WTC11 (cell line): ENCODE measurements at regions not wholly inside any gene's neighbourhood (a gene's known extent, or its start where the extent isn't known, plus 50 kb on each side); places are given as distances from the start of the nearest gene placed in this dataset.

Source experiments
- ATAC-seq: fragments of 200-7000 bp; cut with Tn5 transposase; 2 replicates; pipeline ENCODE4 v1.10.0; 2021; ENCODE audit warnings: mild to moderate bottlenecking, moderate library complexity
- CTCF ChIA-PET: fragments of 300-600 bp; sonication (Branson Sonifier 250); formaldehyde crosslinking; loops from one replicate; lab custom pipeline; 2021; ENCODE audit warnings: antibody characterized with exemption; lab: Charles Lee
- POLR2A ChIA-PET: fragments of 350-600 bp; sonication (Branson Sonifier 250); formaldehyde crosslinking; loops from one replicate; lab custom pipeline; 2021; ENCODE audit warnings: antibody characterized with exemption; lab: Charles Lee
- DNase-seq: peaks from one replicate; pipeline ENCODE4 v3.0.0; 2021; ENCODE audit warnings: low spot score
- H3K27ac Mint-ChIP-seq: 2 replicates; pipeline ENCODE4 v1.8.0; 2021; ENCODE audit warnings: mixed read lengths
- H3K27me3 Mint-ChIP-seq: 2 replicates; pipeline ENCODE4 v1.8.0; 2021; ENCODE audit warnings: low read depth, mild to moderate bottlenecking, moderate library complexity, mixed read lengths
- H3K36me3 Mint-ChIP-seq: 2 replicates; pipeline ENCODE4 v1.8.0; 2021; ENCODE audit warnings: mixed read lengths
- H3K4me1 Mint-ChIP-seq: 2 replicates; pipeline ENCODE4 v1.8.0; 2022; ENCODE audit warnings: mixed read lengths
- H3K4me3 Mint-ChIP-seq: 2 replicates; pipeline ENCODE4 v1.8.0; 2021; ENCODE audit warnings: mild to moderate bottlenecking, moderate library complexity, mixed read lengths
- H3K9me3 Mint-ChIP-seq: 2 replicates; pipeline ENCODE4 v1.8.0; 2021; ENCODE audit warnings: mixed read lengths
- CBFB ChIP-seq: sonication (generic); formaldehyde crosslinking; IDR thresholded peaks from 2 replicates; pipeline ENCODE4 v1.8.1; 2022; ENCODE audit warnings: mild to moderate bottlenecking, low read depth, missing genetic modification reagents
- CREM ChIP-seq: sonication (generic); formaldehyde crosslinking; IDR thresholded peaks from 2 replicates; pipeline ENCODE4 v1.8.1; 2022; ENCODE audit warnings: mild to moderate bottlenecking, missing genetic modification reagents, moderate library complexity
- EMX1 ChIP-seq: fragments of 250-450 bp; sonication (Bioruptor Pico); IDR thresholded peaks from 2 replicates; pipeline ENCODE4 v1.8.0; 2021; ENCODE audit warnings: mild to moderate bottlenecking
- ETV6 ChIP-seq: sonication (generic); formaldehyde crosslinking; IDR thresholded peaks from 2 replicates; pipeline ENCODE4 v1.8.1; 2022; ENCODE audit warnings: mild to moderate bottlenecking, missing genetic modification reagents
- FOXJ3 ChIP-seq: sonication (generic); formaldehyde crosslinking; IDR thresholded peaks from 2 replicates; pipeline ENCODE4 v1.9.0; 2021; ENCODE audit warnings: missing genetic modification reagents, mild to moderate bottlenecking, borderline replicate concordance
- FOXK1 ChIP-seq: sonication (generic); formaldehyde crosslinking; IDR thresholded peaks from 2 replicates; pipeline ENCODE4 v1.8.0; 2022; ENCODE audit warnings: mild to moderate bottlenecking, moderate library complexity, missing genetic modification reagents
- IRF2 ChIP-seq: sonication (generic); formaldehyde crosslinking; IDR thresholded peaks from 2 replicates; pipeline ENCODE4 v1.8.0; 2022; ENCODE audit warnings: low read depth, missing genetic modification reagents, borderline replicate concordance
- KAT7 ChIP-seq: sonication (generic); formaldehyde crosslinking; IDR thresholded peaks from 2 replicates; pipeline ENCODE4 v1.8.1; 2023; ENCODE audit warnings: missing genetic modification reagents, mild to moderate bottlenecking, borderline replicate concordance
- NR3C1 ChIP-seq: sonication (generic); formaldehyde crosslinking; conservative IDR thresholded peaks from 2 replicates; pipeline ENCODE4 v1.8.1; 2023; ENCODE audit warnings: low read depth, mild to moderate bottlenecking, missing genetic modification reagents
- SMAD3 ChIP-seq: sonication (generic); formaldehyde crosslinking; IDR thresholded peaks from 2 replicates; pipeline ENCODE4 v1.8.0; 2022; ENCODE audit warnings: missing genetic modification reagents, mild to moderate bottlenecking, borderline replicate concordance
- SMAD4 ChIP-seq: sonication (generic); formaldehyde crosslinking; IDR thresholded peaks from 2 replicates; pipeline ENCODE4 v1.8.0; 2022; ENCODE audit warnings: mild to moderate bottlenecking, missing genetic modification reagents
- SP1 ChIP-seq: sonication (generic); formaldehyde crosslinking; conservative IDR thresholded peaks from 2 replicates; pipeline ENCODE4 v1.8.1; 2022; ENCODE audit warnings: missing genetic modification reagents
- TP53 ChIP-seq: sonication (generic); formaldehyde crosslinking; IDR thresholded peaks from 2 replicates; pipeline ENCODE4 v1.8.1; 2023; ENCODE audit warnings: mild to moderate bottlenecking, missing genetic modification reagents
- ZNF263 ChIP-seq: sonication (generic); formaldehyde crosslinking; IDR thresholded peaks from 2 replicates; pipeline ENCODE4 v1.8.1; 2022; ENCODE audit warnings: low read depth, mild to moderate bottlenecking, moderate library complexity, missing genetic modification reagents
- TF ChIP-seq, protein P1 (sequence below): sonication (generic); formaldehyde crosslinking; IDR thresholded peaks from 2 replicates; pipeline ENCODE4 v1.8.1; 2023; ENCODE audit warnings: mild to moderate bottlenecking, missing genetic modification reagents
- TF ChIP-seq, protein P2 (sequence below): sonication (generic); formaldehyde crosslinking; IDR thresholded peaks from 2 replicates; pipeline ENCODE4 v1.8.1; 2022; ENCODE audit warnings: mild to moderate bottlenecking, missing genetic modification reagents, moderate library complexity, borderline replicate concordance
- TF ChIP-seq, protein P3 (sequence below): sonication (generic); formaldehyde crosslinking; IDR thresholded peaks from 2 replicates; pipeline ENCODE4 v1.8.0; 2022; ENCODE audit warnings: mild to moderate bottlenecking, missing genetic modification reagents
- TF ChIP-seq, protein P4 (sequence below): sonication (generic); formaldehyde crosslinking; IDR thresholded peaks from 2 replicates; pipeline ENCODE4 v1.8.0; 2022; ENCODE audit warnings: mild to moderate bottlenecking, missing genetic modification reagents
- TF ChIP-seq, protein P5 (sequence below): sonication (generic); formaldehyde crosslinking; IDR thresholded peaks from 2 replicates; pipeline ENCODE4 v1.8.0; 2022; ENCODE audit warnings: mild to moderate bottlenecking, missing genetic modification reagents
- TF ChIP-seq, protein P6 (sequence below): sonication (generic); formaldehyde crosslinking; IDR thresholded peaks from 2 replicates; pipeline ENCODE4 v1.8.1; 2023; ENCODE audit warnings: mild to moderate bottlenecking, missing genetic modification reagents, borderline replicate concordance
- TF ChIP-seq, protein P7 (sequence below): fragments of 250-450 bp; sonication (Bioruptor Pico); IDR thresholded peaks from 2 replicates; pipeline ENCODE4 v1.9.0; 2021; ENCODE audit warnings: mild to moderate bottlenecking

DNA sequence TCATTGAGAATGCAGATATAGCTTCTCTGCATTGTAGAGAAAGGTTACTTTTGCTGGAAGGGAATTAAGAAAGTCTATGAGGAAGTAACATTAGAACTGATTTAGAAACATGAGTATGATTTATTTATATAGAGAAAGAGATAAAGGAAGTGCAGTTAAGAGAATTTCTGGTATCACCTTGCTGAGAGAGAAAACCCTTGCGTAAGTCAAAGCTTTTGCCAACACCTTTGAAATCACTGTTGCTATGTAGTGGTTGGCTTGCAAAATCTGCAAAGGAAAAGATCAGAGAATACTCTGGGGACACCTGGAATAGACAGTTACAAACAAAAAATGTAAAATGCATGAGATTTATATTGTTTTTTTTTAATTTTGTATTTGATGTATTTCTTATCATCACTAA lies 137.3 kb upstream of the RXFP1 start (continued):
- TF ChIP-seq, protein P1, sequence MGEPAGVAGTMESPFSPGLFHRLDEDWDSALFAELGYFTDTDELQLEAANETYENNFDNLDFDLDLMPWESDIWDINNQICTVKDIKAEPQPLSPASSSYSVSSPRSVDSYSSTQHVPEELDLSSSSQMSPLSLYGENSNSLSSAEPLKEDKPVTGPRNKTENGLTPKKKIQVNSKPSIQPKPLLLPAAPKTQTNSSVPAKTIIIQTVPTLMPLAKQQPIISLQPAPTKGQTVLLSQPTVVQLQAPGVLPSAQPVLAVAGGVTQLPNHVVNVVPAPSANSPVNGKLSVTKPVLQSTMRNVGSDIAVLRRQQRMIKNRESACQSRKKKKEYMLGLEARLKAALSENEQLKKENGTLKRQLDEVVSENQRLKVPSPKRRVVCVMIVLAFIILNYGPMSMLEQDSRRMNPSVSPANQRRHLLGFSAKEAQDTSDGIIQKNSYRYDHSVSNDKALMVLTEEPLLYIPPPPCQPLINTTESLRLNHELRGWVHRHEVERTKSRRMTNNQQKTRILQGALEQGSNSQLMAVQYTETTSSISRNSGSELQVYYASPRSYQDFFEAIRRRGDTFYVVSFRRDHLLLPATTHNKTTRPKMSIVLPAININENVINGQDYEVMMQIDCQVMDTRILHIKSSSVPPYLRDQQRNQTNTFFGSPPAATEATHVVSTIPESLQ (CRISPR knock-in tag) = no peak

DNA sequence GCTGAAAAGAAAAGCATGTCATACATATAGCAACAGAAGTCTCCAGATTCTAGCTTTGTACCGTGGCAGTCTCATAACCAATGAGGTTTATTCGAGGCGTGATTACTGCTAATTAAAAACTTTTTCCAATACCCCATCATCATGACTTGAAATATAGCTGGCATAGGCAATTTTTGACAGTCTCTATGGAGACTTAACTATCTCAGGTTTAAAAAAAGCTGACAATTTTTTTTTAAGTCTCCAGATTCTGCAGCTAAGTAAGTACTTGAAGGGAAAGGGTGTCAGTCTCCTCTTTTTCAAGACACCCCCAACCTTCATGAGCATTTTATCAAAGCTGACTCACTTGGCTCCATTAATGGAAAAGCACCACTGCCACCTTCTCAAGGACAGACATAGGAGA lies 126.3 kb upstream of the RXFP1 start:
- ChIA-PET CTCF (no interaction called here), POLR2A (no interaction called here)
- no peaks in the 10 kb centered on the region for H3K27me3 Mint-ChIP-seq
- no peak for TF ChIP-seq IRF2 (CRISPR knock-in tag)
- TF ChIP-seq NR3C1 = no peak
- TF ChIP-seq, protein P2, sequence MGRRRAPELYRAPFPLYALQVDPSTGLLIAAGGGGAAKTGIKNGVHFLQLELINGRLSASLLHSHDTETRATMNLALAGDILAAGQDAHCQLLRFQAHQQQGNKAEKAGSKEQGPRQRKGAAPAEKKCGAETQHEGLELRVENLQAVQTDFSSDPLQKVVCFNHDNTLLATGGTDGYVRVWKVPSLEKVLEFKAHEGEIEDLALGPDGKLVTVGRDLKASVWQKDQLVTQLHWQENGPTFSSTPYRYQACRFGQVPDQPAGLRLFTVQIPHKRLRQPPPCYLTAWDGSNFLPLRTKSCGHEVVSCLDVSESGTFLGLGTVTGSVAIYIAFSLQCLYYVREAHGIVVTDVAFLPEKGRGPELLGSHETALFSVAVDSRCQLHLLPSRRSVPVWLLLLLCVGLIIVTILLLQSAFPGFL = no peak
- TF ChIP-seq, protein P1 (CRISPR knock-in tag) = no peak
- TF ChIP-seq FOXK1 (CRISPR knock-in tag) = no peak
- no peak for TF ChIP-seq ETV6 (CRISPR knock-in tag)
- TF ChIP-seq EMX1 (CRISPR knock-in tag) = no peak
- TF ChIP-seq SMAD3 (CRISPR knock-in tag) = no peak
- TF ChIP-seq CBFB (CRISPR knock-in tag) = no peak
- no peak for TF ChIP-seq TP53 (CRISPR knock-in tag)
- TF ChIP-seq, protein P3, sequence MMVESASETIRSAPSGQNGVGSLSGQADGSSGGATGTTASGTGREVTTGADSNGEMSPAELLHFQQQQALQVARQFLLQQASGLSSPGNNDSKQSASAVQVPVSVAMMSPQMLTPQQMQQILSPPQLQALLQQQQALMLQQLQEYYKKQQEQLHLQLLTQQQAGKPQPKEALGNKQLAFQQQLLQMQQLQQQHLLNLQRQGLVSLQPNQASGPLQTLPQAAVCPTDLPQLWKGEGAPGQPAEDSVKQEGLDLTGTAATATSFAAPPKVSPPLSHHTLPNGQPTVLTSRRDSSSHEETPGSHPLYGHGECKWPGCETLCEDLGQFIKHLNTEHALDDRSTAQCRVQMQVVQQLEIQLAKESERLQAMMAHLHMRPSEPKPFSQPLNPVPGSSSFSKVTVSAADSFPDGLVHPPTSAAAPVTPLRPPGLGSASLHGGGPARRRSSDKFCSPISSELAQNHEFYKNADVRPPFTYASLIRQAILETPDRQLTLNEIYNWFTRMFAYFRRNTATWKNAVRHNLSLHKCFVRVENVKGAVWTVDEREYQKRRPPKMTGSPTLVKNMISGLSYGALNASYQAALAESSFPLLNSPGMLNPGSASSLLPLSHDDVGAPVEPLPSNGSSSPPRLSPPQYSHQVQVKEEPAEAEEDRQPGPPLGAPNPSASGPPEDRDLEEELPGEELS (CRISPR knock-in tag) = no peak
- TF ChIP-seq SP1 (CRISPR knock-in tag) = no peak
- TF ChIP-seq FOXJ3 (CRISPR knock-in tag) = no peak
- no peak overlapping the region for H3K27ac Mint-ChIP-seq
- H3K4me1 Mint-ChIP-seq = no peaks in the 10 kb centered on the region
- H3K4me3 Mint-ChIP-seq = no peak overlapping the region
- DNase-seq (no peak), ATAC-seq (no peak)
- no peaks in the 10 kb centered on the region for H3K9me3 Mint-ChIP-seq
- no peaks in the 10 kb centered on the region for H3K36me3 Mint-ChIP-seq

DNA sequence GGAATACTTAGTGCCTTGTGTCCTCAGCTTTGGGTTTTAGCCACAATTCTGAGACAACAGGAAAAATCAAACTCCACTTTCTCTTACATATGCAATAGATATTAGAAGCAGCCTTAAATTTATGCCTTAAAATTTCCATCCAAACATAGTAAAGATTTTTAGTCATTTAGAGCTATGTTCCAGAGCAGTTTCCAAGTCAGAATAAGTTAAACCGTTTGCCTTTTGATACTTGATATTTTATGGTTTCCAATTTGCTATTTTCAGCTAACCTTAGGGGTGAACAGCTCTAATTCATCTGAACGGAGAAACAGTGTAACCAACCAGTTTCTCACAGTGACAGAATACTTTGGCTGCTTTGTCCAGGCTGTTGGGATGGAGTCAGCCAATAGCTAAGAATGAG lies 125.8 kb upstream of the RXFP1 start:
- Mint-ChIP-seq H3K27ac (no peak overlapping the region), H3K9me3 (no peaks in the 10 kb centered on the region), H3K27me3 (no peaks in the 10 kb centered on the region), H3K36me3 (no peaks in the 10 kb centered on the region), H3K4me3 (no peak overlapping the region), H3K4me1 (no peaks in the 10 kb centered on the region)
- ChIA-PET POLR2A (no interaction called here), CTCF (interaction anchor here (1.1 kb wide), 1 partner anchor 140 kb away, joined by 3 read pairs; no protein-coding TSS in a partner anchor)
- ATAC-seq (no peak), DNase-seq (no peak)
- TF ChIP-seq, protein P4, sequence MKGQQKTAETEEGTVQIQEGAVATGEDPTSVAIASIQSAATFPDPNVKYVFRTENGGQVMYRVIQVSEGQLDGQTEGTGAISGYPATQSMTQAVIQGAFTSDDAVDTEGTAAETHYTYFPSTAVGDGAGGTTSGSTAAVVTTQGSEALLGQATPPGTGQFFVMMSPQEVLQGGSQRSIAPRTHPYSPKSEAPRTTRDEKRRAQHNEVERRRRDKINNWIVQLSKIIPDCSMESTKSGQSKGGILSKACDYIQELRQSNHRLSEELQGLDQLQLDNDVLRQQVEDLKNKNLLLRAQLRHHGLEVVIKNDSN (CRISPR knock-in tag) = no peak
- TF ChIP-seq, protein P5, sequence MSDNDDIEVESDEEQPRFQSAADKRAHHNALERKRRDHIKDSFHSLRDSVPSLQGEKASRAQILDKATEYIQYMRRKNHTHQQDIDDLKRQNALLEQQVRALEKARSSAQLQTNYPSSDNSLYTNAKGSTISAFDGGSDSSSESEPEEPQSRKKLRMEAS (CRISPR knock-in tag) = no peak
- no peak for TF ChIP-seq SMAD4 (CRISPR knock-in tag)
- no peak for TF ChIP-seq KAT7 (CRISPR knock-in tag)
- TF ChIP-seq ZNF263 = no peak
- no peak for TF ChIP-seq CREM (CRISPR knock-in tag)
- TF ChIP-seq, protein P6, sequence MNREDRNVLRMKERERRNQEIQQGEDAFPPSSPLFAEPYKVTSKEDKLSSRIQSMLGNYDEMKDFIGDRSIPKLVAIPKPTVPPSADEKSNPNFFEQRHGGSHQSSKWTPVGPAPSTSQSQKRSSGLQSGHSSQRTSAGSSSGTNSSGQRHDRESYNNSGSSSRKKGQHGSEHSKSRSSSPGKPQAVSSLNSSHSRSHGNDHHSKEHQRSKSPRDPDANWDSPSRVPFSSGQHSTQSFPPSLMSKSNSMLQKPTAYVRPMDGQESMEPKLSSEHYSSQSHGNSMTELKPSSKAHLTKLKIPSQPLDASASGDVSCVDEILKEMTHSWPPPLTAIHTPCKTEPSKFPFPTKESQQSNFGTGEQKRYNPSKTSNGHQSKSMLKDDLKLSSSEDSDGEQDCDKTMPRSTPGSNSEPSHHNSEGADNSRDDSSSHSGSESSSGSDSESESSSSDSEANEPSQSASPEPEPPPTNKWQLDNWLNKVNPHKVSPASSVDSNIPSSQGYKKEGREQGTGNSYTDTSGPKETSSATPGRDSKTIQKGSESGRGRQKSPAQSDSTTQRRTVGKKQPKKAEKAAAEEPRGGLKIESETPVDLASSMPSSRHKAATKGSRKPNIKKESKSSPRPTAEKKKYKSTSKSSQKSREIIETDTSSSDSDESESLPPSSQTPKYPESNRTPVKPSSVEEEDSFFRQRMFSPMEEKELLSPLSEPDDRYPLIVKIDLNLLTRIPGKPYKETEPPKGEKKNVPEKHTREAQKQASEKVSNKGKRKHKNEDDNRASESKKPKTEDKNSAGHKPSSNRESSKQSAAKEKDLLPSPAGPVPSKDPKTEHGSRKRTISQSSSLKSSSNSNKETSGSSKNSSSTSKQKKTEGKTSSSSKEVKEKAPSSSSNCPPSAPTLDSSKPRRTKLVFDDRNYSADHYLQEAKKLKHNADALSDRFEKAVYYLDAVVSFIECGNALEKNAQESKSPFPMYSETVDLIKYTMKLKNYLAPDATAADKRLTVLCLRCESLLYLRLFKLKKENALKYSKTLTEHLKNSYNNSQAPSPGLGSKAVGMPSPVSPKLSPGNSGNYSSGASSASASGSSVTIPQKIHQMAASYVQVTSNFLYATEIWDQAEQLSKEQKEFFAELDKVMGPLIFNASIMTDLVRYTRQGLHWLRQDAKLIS = no peak
- TF ChIP-seq, protein P7, sequence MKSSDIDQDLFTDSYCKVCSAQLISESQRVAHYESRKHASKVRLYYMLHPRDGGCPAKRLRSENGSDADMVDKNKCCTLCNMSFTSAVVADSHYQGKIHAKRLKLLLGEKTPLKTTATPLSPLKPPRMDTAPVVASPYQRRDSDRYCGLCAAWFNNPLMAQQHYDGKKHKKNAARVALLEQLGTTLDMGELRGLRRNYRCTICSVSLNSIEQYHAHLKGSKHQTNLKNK = no peak
